ENCODE measurements at regions not wholly inside any gene's neighbourhood (a gene's known extent, or its start where the extent isn't known, plus 50 kb on each side); places are given as distances from the start of the nearest gene placed in this dataset.

- TF ChIP-seq CTCF (conservative IDR thresholded peaks at IDR 0.05) (no peak), EZH2 (IDR thresholded peaks at IDR 0.05; ENCODE audit: low read depth) (no peak)
Observed at GRCh38 chr5:96506376-96506775, 73.3 kb upstream of the PCSK1 start.

All from PC-9 (cell line).